Hepatocyte (in vitro differentiated cells): ENCODE measurements at regions not wholly inside any gene's neighbourhood (a gene's known extent, or its start where the extent isn't known, plus 50 kb on each side); places are given as distances from the start of the nearest gene placed in this dataset.

Source experiments
- DNase-seq: peaks from one replicate; pipeline ENCODE4 v3.0.0-alpha.2; 2016; ENCODE audit warnings: low spot score
- H2AFZ ChIP-seq: fragments of 200-600 bp; sonication (generic); 2 replicates; pipeline ENCODE4 v1.6.0; 2016; ENCODE audit warnings: antibody characterized with exemption, mild to moderate bottlenecking
- H3K27ac ChIP-seq: fragments of 200-600 bp; sonication (generic); 2 replicates; pipeline ENCODE4 v1.5.1; 2016; ENCODE audit warnings: mild to moderate bottlenecking
- H3K27me3 ChIP-seq: fragments of 200-600 bp; sonication (generic); 2 replicates; pipeline ENCODE4 v1.6.1; 2016
- H3K36me3 ChIP-seq: fragments of 200-600 bp; sonication (generic); replicated peaks from 2 replicates; pipeline ENCODE4 v1.5.1; 2016; ENCODE audit warnings: low read depth; ENCODE audit not compliant: insufficient read depth
- H3K4me1 ChIP-seq: fragments of 200-600 bp; sonication (generic); 2 replicates; pipeline ENCODE4 v1.5.1; 2016; ENCODE audit warnings: mild to moderate bottlenecking, moderate library complexity; ENCODE audit not compliant: insufficient read depth
- H3K4me2 ChIP-seq: fragments of 200-600 bp; sonication (generic); 2 replicates; pipeline ENCODE4 v1.6.0; 2016
- H3K4me3 ChIP-seq: fragments of 200-600 bp; sonication (generic); 2 replicates; pipeline ENCODE4 v1.5.1; 2016; ENCODE audit warnings: mild to moderate bottlenecking
- H3K79me2 ChIP-seq: fragments of 200-600 bp; sonication (generic); 2 replicates; pipeline ENCODE4 v1.6.0; 2017; ENCODE audit warnings: mild to moderate bottlenecking
- H3K9me2 ChIP-seq: fragments of 200-600 bp; sonication (generic); replicated peaks from 2 replicates; pipeline ENCODE4 v1.6.0; 2017; ENCODE audit warnings: mild to moderate bottlenecking; ENCODE audit not compliant: insufficient read depth
- H3K9me3 ChIP-seq: fragments of 200-600 bp; sonication (generic); 2 replicates; pipeline ENCODE4 v1.5.1; 2016; ENCODE audit warnings: low read depth, mild to moderate bottlenecking
- H4K20me1 ChIP-seq: fragments of 200-600 bp; sonication (generic); 2 replicates; pipeline ENCODE4 v1.6.0; 2016; ENCODE audit warnings: mild to moderate bottlenecking; ENCODE audit not compliant: insufficient read depth, poor library complexity, severe bottlenecking
- EZH2 ChIP-seq: fragments of 200-600 bp; sonication (generic); IDR thresholded peaks from 2 replicates; pipeline ENCODE4 v1.6.1; 2016; ENCODE audit warnings: antibody characterized with exemption, mild to moderate bottlenecking, borderline replicate concordance
- EZH2phosphoT487 ChIP-seq: fragments of 200-600 bp; sonication (generic); IDR thresholded peaks from one replicate; pipeline ENCODE4 v1.6.1; 2018; ENCODE audit warnings: antibody characterized with exemption, mild to moderate bottlenecking, low read depth, moderate library complexity; ENCODE audit not compliant: unreplicated experiment, severe bottlenecking
- WGBS: methylation state at CpG from one replicate; pipeline ENCODE4 v1.1.6; 2016; ENCODE audit warnings: low lambda C conversion rate; ENCODE audit errors: missing lambda C conversion rate; 5-methylcytosine and 5-hydroxymethylcytosine counted together
- TF ChIP-seq, protein P1 (sequence below): fragments of 200-600 bp; sonication (generic); IDR thresholded peaks from 2 replicates; pipeline ENCODE4 v1.5.1; 2016; ENCODE audit warnings: antibody characterized with exemption, mild to moderate bottlenecking; ENCODE audit not compliant: poor library complexity

DNA sequence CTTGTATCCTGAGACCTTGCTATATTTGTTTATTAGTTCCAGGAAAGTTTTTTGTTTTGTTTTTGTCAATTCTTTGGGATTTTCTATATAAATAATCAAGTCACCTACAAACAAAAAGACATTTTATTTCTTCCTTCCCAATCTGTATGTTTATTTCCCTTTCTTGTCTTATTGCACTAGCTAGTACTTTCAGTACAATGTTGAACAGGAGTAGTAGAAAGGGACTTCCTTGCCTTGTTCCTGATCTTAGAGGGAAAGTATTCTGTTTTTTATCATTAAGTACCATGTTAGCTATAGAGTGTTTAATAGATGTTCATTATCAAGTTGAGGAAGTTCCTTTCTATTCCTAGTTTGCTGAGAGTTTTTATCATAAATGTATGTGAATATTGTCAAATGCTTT, 119.5 kb upstream of the TLE4 start:
- no peaks in the 10 kb centered on the region for H3K9me2 ChIP-seq
- TF ChIP-seq EZH2phosphoT487 (no peak), EZH2 (no peak)
- TF ChIP-seq, protein P1, sequence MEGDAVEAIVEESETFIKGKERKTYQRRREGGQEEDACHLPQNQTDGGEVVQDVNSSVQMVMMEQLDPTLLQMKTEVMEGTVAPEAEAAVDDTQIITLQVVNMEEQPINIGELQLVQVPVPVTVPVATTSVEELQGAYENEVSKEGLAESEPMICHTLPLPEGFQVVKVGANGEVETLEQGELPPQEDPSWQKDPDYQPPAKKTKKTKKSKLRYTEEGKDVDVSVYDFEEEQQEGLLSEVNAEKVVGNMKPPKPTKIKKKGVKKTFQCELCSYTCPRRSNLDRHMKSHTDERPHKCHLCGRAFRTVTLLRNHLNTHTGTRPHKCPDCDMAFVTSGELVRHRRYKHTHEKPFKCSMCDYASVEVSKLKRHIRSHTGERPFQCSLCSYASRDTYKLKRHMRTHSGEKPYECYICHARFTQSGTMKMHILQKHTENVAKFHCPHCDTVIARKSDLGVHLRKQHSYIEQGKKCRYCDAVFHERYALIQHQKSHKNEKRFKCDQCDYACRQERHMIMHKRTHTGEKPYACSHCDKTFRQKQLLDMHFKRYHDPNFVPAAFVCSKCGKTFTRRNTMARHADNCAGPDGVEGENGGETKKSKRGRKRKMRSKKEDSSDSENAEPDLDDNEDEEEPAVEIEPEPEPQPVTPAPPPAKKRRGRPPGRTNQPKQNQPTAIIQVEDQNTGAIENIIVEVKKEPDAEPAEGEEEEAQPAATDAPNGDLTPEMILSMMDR = no peak

DNA sequence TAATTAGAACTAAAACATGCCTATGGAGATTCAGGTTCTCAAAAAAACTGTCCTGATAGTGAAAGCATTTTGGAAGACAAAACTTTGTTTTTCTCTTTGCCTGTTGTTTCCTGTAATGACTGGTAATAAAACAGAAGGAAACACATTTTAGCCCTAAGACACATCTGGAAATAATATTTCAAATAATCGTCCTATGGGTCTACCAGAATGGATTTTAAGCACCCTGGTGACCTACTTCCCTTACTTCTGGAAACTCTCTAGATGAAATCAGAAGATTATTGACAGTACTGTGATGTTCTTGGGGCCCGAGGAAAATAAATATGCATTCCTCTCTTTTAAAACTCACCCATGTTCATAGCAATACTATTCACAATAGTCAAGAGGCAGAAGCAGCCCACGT, 110.1 kb upstream of the TLE4 start:
- H3K4me2 ChIP-seq = no peak overlapping the region
- no peaks in the 10 kb centered on the region for H3K36me3 ChIP-seq
- no peak overlapping the region for H2AFZ ChIP-seq
- H3K4me3 ChIP-seq = no peak overlapping the region
- no peaks in the 10 kb centered on the region for H3K9me3 ChIP-seq
- no peaks in the 10 kb centered on the region for H4K20me1 ChIP-seq
- H3K27me3 ChIP-seq = no peaks in the 10 kb centered on the region
- no peak for DNase-seq
- H3K79me2 ChIP-seq = no peaks in the 10 kb centered on the region
- no peak overlapping the region for H3K27ac ChIP-seq
- H3K9me2 ChIP-seq = no peaks in the 10 kb centered on the region
- H3K4me1 ChIP-seq = no peaks in the 10 kb centered on the region
- TF ChIP-seq EZH2phosphoT487 = no peak
- no peak for TF ChIP-seq EZH2
- TF ChIP-seq, protein P1 = no peak
- 33% methylated on average over 3 of the region's 3 CpGs for WGBS

More for the DNA sequence above, 119.5 kb upstream of the TLE4 start:
- no peak overlapping the region for H3K4me2 ChIP-seq
- no peak overlapping the region for H2AFZ ChIP-seq
- no peak overlapping the region for H3K4me3 ChIP-seq
- DNase-seq = no peak
- no peaks in the 10 kb centered on the region for H4K20me1 ChIP-seq
- no peaks in the 10 kb centered on the region for H3K36me3 ChIP-seq
- H3K27ac ChIP-seq = no peak overlapping the region
- no peaks in the 10 kb centered on the region for H3K4me1 ChIP-seq
- no peaks in the 10 kb centered on the region for H3K79me2 ChIP-seq
- H3K9me3 ChIP-seq = no peaks in the 10 kb centered on the region
- H3K27me3 ChIP-seq = no peaks in the 10 kb centered on the region

DNA sequence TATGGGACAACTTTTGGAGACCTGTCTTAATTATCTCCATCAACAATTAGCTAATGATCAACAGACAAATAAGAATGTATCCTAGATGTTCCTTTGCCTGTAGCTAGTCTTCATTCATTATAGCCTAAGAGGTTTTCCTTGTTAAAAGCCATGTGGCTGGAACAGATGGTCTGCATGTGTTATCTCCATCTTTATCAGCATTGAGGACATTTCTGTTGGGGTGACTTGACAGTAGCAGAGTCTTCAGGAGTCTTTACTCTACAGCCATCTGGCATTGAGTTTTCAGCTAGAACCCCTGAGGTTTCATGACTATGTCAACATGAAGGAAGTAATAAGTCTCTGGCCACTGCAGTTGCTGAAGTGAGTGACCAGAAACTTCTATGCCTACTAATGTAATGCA, 106.6 kb upstream of the TLE4 start:
- Histone ChIP-seq H3K9me2 (no peaks in the 10 kb centered on the region), H3K27ac (no peak overlapping the region), H3K4me2 (no peak overlapping the region), H4K20me1 (no peaks in the 10 kb centered on the region), H3K27me3 (no peaks in the 10 kb centered on the region), H3K4me3 (no peak overlapping the region), H3K4me1 (no peaks in the 10 kb centered on the region), H2AFZ (no peak overlapping the region), H3K9me3 (no peaks in the 10 kb centered on the region), H3K79me2 (no peaks in the 10 kb centered on the region), H3K36me3 (no peaks in the 10 kb centered on the region)
- DNase-seq = no peak
- TF ChIP-seq EZH2 = no peak
- no peak for TF ChIP-seq EZH2phosphoT487
- TF ChIP-seq, protein P1 = no peak

DNA sequence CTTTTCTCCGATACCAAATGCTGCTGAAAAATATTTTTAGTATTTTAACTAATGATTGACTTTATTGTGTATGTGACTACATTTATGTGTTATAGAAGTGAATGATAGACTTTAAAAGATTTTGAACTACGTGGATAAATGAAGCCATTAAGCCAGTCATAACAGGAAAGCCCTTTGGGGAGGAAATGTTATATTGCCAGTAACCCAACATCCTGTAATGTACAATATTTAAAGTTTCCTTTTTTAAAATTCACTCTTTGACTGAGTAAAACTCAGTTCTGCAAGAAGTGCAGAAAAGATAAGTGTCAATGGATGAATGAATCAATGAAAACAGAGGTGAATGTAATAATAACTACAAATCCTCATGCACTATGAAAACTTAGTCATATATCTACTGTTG, 102.6 kb upstream of the TLE4 start:
- 83% methylated on average over 2 of the region's 2 CpGs for WGBS
- DNase-seq = no peak

More for the DNA sequence above, 102.6 kb upstream of the TLE4 start:
- H3K9me2 ChIP-seq = no peaks in the 10 kb centered on the region
- H4K20me1 ChIP-seq = no peaks in the 10 kb centered on the region
- no peak overlapping the region for H3K27ac ChIP-seq
- no peaks in the 10 kb centered on the region for H3K79me2 ChIP-seq
- no peaks in the 10 kb centered on the region for H3K36me3 ChIP-seq
- H2AFZ ChIP-seq = no peak overlapping the region
- H3K4me3 ChIP-seq = no peak overlapping the region
- H3K4me2 ChIP-seq = no peak overlapping the region
- no peaks in the 10 kb centered on the region for H3K4me1 ChIP-seq
- TF ChIP-seq EZH2 (no peak), EZH2phosphoT487 (no peak)
- TF ChIP-seq, protein P1 = no peak
- H3K9me3 ChIP-seq = no peaks in the 10 kb centered on the region
- no peaks in the 10 kb centered on the region for H3K27me3 ChIP-seq
